HG03378 (cell line): ENCODE measurements at regions not wholly inside any gene's neighbourhood (a gene's known extent, or its start where the extent isn't known, plus 50 kb on each side); places are given as distances from the start of the nearest gene placed in this dataset.
"Not testable (repeated sequence)": the region's sequence is repeated elsewhere in the genome, so short reads cannot be mapped to it uniquely, and the experiment has no call there.

Source experiments
- ATAC-seq: cut with Tn5 transposase; IDR thresholded peaks from one replicate; pipeline ENCODE4 v1.9.1; 2021; ENCODE audit warnings: mild to moderate bottlenecking, moderate library complexity; ENCODE audit not compliant: unreplicated experiment

GRCh38 chr1:213572912-213573647, 414.7 kb upstream of the PROX1 start:
- ATAC-seq, result no peak

DNA sequence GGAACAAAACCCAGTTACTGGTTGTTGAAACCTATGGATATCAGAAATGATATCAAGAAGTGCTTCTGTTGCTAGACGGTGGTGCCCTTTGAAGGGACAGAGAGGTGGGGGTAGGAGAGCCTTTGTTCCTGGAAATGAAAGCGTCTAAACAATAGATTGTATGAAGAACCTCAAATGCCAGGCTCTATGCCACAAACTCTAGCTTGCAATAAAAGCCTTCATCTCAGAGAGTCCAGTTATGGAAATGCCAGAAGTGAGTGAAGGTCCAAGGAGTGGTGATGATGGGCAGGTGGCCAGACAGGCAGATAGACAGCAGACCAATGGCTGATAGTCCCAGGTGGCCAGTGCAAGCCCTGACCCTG, 414.1 kb upstream of the PROX1 start:
- no peak for ATAC-seq

DNA sequence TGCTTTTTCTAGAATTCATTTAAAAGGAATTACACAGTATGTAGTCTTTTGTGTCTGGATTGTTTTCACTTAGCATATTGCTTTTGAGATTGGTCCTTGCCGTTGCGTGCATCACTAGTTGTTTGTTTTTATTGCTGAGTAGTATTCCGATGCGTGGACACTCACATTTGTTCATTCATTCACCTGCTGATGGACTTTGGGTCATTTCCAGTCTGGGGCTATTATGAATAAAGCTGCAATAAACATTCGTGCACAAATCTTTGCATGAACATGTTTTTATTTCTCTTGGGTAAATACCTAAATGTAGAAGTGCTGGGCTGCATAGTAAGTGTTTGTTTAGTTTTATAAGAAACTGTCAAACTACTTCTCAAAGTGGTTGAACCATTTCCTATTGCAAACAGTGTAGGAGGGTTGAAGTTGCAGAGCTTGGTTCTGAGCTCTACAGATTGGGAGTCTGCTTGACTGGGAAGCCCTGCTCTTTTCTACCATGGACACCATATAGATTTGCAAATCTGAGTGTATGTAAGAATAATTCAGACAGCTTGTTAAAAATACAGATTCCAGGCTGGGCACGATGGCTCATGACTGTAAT, 404.7 kb upstream of the PROX1 start:
- ATAC-seq, result no peak

- ATAC-seq, result no peak
Observed at GRCh38 chr1:213584272-213584671, 403.5 kb upstream of the PROX1 start.

DNA sequence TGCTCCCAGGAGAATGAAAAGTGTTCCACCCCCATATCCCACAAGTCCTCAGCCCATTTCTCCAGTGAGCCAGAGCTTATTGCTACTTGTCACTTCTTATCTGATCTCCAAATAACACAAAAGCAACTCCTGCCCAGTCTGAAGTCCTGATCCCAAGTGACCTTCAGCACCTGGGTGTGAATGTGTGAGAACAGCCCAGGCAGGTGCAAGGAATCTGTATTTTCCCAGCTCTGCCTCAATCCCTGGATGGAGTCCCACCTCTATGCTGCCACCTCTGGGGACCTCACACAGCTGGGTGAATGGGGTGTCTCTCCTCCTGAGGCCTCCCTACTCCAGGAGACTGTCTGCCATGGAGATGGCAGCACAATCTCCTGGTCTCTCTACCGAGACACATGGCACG, 402.4 kb upstream of the PROX1 start:
- no peak for ATAC-seq

GRCh38 chr1:213585959-213586586, 401.7 kb upstream of the PROX1 start:
- no peak for ATAC-seq

- no peak for ATAC-seq
Observed at GRCh38 chr1:213586587-213586972, 401.2 kb upstream of the PROX1 start.

- ATAC-seq, result no peak
Observed at GRCh38 chr1:213596729-213597128, 391.0 kb upstream of the PROX1 start.

- no peak for ATAC-seq
Observed at GRCh38 chr1:213598263-213598662, 389.5 kb upstream of the PROX1 start.

- ATAC-seq, result no peak
Observed at GRCh38 chr1:213600879-213601278, 386.9 kb upstream of the PROX1 start.

GRCh38 chr1:213601705-213602104, 386.1 kb upstream of the PROX1 start:
- not testable (repeated sequence) for ATAC-seq

GRCh38 chr1:213602796-213603486, 384.8 kb upstream of the PROX1 start:
- no peak for ATAC-seq

GRCh38 chr1:213604477-213604876, 383.3 kb upstream of the PROX1 start:
- no peak for ATAC-seq

DNA sequence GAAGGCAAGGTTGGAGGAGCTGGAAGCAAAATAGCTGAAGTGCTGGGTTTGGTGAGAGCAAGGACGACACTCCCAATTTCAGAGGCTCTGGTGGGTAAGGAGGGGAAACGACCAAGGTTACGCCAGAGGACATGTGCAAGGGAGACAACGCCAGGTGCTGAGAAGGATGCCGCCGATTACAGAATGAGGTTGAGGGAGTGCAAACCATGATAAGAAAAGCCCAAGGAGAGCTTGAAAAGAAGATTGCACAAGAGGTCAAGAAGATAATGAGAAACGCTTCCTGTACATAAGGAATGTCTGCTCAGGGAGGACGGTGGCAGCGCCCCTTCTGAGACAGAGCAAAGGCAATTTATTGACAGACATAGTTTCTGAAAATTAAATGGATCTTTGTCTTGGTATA, 382.0 kb upstream of the PROX1 start:
- ATAC-seq, result no peak

DNA sequence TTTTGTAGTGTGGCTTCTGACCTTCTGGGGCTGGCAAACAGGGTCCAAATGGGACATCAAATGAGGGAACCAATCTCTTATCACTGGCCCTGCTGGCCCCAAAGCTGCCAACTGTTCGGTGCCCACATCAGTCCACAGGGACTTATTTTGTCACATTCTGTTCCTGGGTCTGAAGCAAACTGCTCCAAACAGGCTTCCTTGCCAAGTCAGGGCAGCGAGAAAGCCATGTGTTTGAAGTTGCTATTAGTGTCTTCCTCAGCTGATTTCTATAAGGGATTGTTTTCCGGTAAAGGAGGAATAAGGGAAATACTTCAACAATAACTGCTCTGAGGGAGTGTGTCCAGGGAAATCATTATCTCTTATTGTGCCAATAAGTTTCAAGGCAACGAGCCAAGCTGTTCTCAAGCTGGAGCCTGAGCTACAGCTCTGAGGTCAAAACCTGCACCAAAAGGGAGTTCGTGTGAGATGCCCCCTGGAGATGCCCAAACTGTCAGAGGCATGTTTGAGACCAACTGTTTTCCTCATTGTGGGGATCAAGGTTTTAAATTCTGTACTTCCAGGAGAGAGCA, 381.4 kb upstream of the PROX1 start:
- no peak for ATAC-seq

GRCh38 chr1:213613549-213613948, 374.2 kb upstream of the PROX1 start:
- ATAC-seq, result no peak

- no peak for ATAC-seq
Observed at GRCh38 chr1:213615226-213615916, 372.4 kb upstream of the PROX1 start.

GRCh38 chr1:213617133-213617532, 370.6 kb upstream of the PROX1 start:
- no peak for ATAC-seq

DNA sequence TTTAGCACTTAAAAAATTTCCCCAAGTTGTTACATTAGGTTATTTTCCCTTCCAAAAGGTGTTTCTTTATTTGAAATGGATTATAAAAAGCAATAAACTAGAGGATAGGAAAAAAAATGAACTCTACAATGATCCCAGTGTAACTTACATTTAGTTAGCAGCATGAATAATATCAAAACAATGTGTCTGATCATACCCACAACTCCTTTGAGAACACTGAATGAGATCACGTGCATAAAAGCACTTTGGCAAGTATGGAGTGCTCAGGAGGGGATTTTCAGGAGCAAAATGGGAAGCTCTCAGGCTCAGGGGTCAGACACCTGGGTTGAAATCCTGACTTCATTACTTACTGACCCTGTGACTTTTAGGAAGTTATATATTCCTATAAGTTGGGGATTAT, 369.7 kb upstream of the PROX1 start:
- ATAC-seq, result no peak

- no peak for ATAC-seq
Observed at GRCh38 chr1:213619026-213619425, 368.7 kb upstream of the PROX1 start.

GRCh38 chr1:213621077-213621476, 366.7 kb upstream of the PROX1 start:
- ATAC-seq, result no peak
